ENCODE measurements at regions not wholly inside any gene's neighbourhood (a gene's known extent, or its start where the extent isn't known, plus 50 kb on each side); places are given as distances from the start of the nearest gene placed in this dataset.

DNA sequence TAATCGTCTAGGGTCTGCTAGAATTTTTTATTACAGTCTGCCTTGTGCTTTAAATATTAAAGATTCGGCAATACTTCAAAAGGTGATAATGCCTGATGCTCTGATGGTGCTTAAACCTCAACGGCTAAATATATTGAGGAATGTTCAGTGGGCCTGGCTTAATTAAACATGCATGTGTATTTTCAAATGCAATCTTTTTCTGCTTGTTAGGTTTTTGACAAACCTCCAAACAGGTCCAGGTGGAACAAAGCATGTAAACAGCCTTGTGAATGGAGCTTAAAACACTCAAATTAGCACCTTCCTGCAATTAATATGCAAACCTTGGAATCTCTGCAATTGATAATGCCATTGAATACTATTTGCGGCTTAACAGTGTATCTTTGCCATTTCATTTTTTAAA is 334.9 kb downstream of the BARHL2 start:
- no peak overlapping the region for H3K4me2 ChIP-seq (ENCODE audit: low read length)
- no peaks in the 10 kb centered on the region for H3K4me1 ChIP-seq (ENCODE audit: insufficient read depth, low read length, severe bottlenecking)
- no peaks in the 10 kb centered on the region for H3F3A ChIP-seq (ENCODE audit: insufficient read depth, low read length)
- H3K27ac ChIP-seq (ENCODE audit: low read depth, low read length, poor library complexity, severe bottlenecking) = no peak overlapping the region
- no peak for TF ChIP-seq EZH2 (IDR thresholded peaks at IDR 0.05; ENCODE audit: borderline replicate concordance, low read length)
- TF ChIP-seq, protein P1, sequence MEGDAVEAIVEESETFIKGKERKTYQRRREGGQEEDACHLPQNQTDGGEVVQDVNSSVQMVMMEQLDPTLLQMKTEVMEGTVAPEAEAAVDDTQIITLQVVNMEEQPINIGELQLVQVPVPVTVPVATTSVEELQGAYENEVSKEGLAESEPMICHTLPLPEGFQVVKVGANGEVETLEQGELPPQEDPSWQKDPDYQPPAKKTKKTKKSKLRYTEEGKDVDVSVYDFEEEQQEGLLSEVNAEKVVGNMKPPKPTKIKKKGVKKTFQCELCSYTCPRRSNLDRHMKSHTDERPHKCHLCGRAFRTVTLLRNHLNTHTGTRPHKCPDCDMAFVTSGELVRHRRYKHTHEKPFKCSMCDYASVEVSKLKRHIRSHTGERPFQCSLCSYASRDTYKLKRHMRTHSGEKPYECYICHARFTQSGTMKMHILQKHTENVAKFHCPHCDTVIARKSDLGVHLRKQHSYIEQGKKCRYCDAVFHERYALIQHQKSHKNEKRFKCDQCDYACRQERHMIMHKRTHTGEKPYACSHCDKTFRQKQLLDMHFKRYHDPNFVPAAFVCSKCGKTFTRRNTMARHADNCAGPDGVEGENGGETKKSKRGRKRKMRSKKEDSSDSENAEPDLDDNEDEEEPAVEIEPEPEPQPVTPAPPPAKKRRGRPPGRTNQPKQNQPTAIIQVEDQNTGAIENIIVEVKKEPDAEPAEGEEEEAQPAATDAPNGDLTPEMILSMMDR (IDR thresholded peaks at IDR 0.05; ENCODE audit: low read length) = no peak
- no peaks in the 10 kb centered on the region for H3K79me2 ChIP-seq (ENCODE audit: insufficient read depth, low read length)
- no peak overlapping the region for H3K4me3 ChIP-seq (ENCODE audit: low read depth, low read length, poor library complexity, severe bottlenecking)
- no peak overlapping the region for H2AFZ ChIP-seq (ENCODE audit: low read length)
- H3K27me3 ChIP-seq (ENCODE audit: insufficient read depth, low read length) = no peaks in the 10 kb centered on the region
- no peaks in the 10 kb centered on the region for H3K9me3 ChIP-seq (ENCODE audit: low read length)
- no peaks in the 10 kb centered on the region for H3K9me2 ChIP-seq (ENCODE audit: low read depth, low read length)
- H4K20me1 ChIP-seq (ENCODE audit: insufficient read depth, low read length) = no peaks in the 10 kb centered on the region
- no peak overlapping the region for H3K9ac ChIP-seq (ENCODE audit: low read length)
- H3K36me3 ChIP-seq (ENCODE audit: insufficient read depth, low read length) = no peaks in the 10 kb centered on the region

DNA sequence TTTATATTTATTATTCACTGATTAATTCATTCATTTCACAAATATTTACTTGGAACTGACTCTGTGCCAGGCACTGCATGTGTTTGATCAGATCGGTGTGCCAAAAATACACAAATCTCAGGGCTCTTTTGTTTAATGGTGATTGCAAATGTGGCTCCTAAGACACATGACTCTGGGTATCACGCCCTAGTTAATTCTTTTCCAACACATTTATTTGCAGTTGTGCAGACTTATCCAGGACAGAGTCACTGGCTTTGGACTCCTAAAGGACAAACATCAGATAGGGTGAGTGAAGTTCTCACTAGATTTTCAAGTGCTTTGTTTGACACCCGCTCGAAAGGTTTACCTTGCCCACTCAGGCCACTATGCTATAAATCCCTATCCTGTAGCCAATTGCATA is 335.5 kb downstream of the BARHL2 start:
- H3K4me3 ChIP-seq (ENCODE audit: low read depth, low read length, poor library complexity, severe bottlenecking) = no peak overlapping the region
- no peaks in the 10 kb centered on the region for H3K9me2 ChIP-seq (ENCODE audit: low read depth, low read length)
- H3K4me1 ChIP-seq (ENCODE audit: insufficient read depth, low read length, severe bottlenecking) = no peaks in the 10 kb centered on the region
- H4K20me1 ChIP-seq (ENCODE audit: insufficient read depth, low read length) = no peaks in the 10 kb centered on the region
- no peaks in the 10 kb centered on the region for H3K79me2 ChIP-seq (ENCODE audit: insufficient read depth, low read length)
- no peaks in the 10 kb centered on the region for H3F3A ChIP-seq (ENCODE audit: insufficient read depth, low read length)
- H3K9me3 ChIP-seq (ENCODE audit: low read length) = no peaks in the 10 kb centered on the region
- H2AFZ ChIP-seq (ENCODE audit: low read length) = no peak overlapping the region
- TF ChIP-seq, protein P1 (IDR thresholded peaks at IDR 0.05; ENCODE audit: low read length) = no peak
- no peak for TF ChIP-seq EZH2 (IDR thresholded peaks at IDR 0.05; ENCODE audit: borderline replicate concordance, low read length)
- H3K27ac ChIP-seq (ENCODE audit: low read depth, low read length, poor library complexity, severe bottlenecking) = no peak overlapping the region
- no peaks in the 10 kb centered on the region for H3K27me3 ChIP-seq (ENCODE audit: insufficient read depth, low read length)
- H3K36me3 ChIP-seq (ENCODE audit: insufficient read depth, low read length) = no peaks in the 10 kb centered on the region
- no peak overlapping the region for H3K9ac ChIP-seq (ENCODE audit: low read length)
- H3K4me2 ChIP-seq (ENCODE audit: low read length) = no peak overlapping the region

DNA sequence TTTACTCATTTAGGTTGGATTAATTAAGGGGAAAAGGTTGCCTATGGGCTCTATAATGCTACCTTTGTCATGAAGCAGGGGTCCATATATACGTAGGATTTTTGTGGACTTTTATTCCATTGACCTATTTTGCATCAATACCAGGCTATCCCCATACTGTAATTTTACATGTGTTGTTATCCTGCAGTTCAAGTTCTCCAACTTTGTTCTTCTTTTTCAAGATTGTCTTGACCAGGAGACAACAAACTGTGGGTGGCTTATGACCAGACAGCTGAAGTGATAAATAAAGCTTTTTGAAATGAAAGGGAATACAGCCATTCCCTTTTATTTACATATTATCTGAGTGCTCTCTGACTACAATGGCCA is 345.7 kb downstream of the BARHL2 start:
- no peaks in the 10 kb centered on the region for H3K9me2 ChIP-seq (ENCODE audit: low read depth, low read length)
- H3K4me1 ChIP-seq (ENCODE audit: insufficient read depth, low read length, severe bottlenecking) = no peaks in the 10 kb centered on the region
- TF ChIP-seq EZH2 (IDR thresholded peaks at IDR 0.05; ENCODE audit: borderline replicate concordance, low read length) = no peak
- TF ChIP-seq, protein P1 (IDR thresholded peaks at IDR 0.05; ENCODE audit: low read length) = no peak
- no peaks in the 10 kb centered on the region for H3K9me3 ChIP-seq (ENCODE audit: low read length)
- no peak overlapping the region for H3K4me2 ChIP-seq (ENCODE audit: low read length)
- H3K36me3 ChIP-seq (ENCODE audit: insufficient read depth, low read length) = no peaks in the 10 kb centered on the region
- no peak overlapping the region for H3K27ac ChIP-seq (ENCODE audit: low read depth, low read length, poor library complexity, severe bottlenecking)
- no peaks in the 10 kb centered on the region for H3F3A ChIP-seq (ENCODE audit: insufficient read depth, low read length)
- no peak overlapping the region for H2AFZ ChIP-seq (ENCODE audit: low read length)
- no peaks in the 10 kb centered on the region for H3K79me2 ChIP-seq (ENCODE audit: insufficient read depth, low read length)
- no peaks in the 10 kb centered on the region for H3K27me3 ChIP-seq (ENCODE audit: insufficient read depth, low read length)
- no peak overlapping the region for H3K4me3 ChIP-seq (ENCODE audit: low read depth, low read length, poor library complexity, severe bottlenecking)
- H3K9ac ChIP-seq (ENCODE audit: low read length) = no peak overlapping the region
- H4K20me1 ChIP-seq (ENCODE audit: insufficient read depth, low read length) = no peaks in the 10 kb centered on the region
